ENCODE measurements at regions not wholly inside any gene's neighbourhood (a gene's known extent, or its start where the extent isn't known, plus 50 kb on each side); places are given as distances from the start of the nearest gene placed in this dataset.

DNA sequence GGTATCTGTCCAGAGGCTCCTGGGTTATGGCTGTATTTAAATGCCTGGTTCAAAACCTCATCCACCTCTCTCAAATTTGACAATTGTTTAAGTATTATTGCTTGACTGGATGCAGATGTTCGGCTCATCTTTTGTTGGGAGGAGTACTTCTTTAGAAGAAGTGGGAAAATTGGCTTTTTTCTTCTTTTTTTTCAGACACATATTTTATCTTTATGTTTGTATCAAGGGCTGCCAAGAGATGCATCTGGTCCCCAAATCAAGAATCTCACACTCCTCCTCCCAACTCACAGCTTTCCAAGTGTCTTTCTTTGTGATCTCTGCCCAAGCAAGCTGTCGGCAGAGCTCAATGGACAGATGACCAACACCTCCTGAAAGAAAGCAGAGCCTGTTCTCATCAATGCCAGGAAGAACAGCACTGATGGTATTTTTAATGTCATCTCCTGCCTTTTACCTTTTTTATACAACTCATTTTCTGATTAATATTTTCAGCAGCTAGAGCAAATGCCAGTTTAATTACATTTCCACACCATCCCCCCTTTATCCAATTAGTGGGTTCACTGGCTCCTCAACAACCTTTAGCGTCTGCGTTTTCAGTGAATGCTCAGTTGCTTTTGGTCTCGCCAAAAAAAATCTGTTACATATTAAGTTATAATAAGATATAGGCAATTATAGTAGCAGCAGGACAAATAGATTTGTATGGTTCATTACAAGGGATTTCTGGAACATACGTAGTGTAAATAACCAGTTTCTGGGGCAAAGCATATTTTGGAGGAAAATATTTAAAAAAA is 110.3 kb upstream of the SLIT3 start:
- ATAC-seq (no peak), DNase-seq (ENCODE audit: low spot score) (no peak)
- CTCF ChIA-PET, result no interaction called here
- POLR2A ChIA-PET, result interaction anchor here (0.7 kb wide), 1 partner anchor 1280 kb away, joined by 3 read pairs; no protein-coding TSS in a partner anchor
- no peaks in the 10 kb centered on the region for H3K27me3 Mint-ChIP-seq (ENCODE audit: low read depth)
- H3K36me3 Mint-ChIP-seq, result no peaks in the 10 kb centered on the region
- H3K4me1 Mint-ChIP-seq, result peaks cover 3% of the 10 kb centered on the region; the same call in 1 of the 2 replicates
- no peaks in the 10 kb centered on the region for H3K9me3 Mint-ChIP-seq
- no peak overlapping the region for H3K4me3 Mint-ChIP-seq
- TF ChIP-seq, protein P1, sequence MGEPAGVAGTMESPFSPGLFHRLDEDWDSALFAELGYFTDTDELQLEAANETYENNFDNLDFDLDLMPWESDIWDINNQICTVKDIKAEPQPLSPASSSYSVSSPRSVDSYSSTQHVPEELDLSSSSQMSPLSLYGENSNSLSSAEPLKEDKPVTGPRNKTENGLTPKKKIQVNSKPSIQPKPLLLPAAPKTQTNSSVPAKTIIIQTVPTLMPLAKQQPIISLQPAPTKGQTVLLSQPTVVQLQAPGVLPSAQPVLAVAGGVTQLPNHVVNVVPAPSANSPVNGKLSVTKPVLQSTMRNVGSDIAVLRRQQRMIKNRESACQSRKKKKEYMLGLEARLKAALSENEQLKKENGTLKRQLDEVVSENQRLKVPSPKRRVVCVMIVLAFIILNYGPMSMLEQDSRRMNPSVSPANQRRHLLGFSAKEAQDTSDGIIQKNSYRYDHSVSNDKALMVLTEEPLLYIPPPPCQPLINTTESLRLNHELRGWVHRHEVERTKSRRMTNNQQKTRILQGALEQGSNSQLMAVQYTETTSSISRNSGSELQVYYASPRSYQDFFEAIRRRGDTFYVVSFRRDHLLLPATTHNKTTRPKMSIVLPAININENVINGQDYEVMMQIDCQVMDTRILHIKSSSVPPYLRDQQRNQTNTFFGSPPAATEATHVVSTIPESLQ (CRISPR knock-in tag; IDR thresholded peaks at IDR 0.05), result no peak
- TF ChIP-seq FOXK1 (CRISPR knock-in tag; IDR thresholded peaks at IDR 0.05) (no peak), TCF7 (CRISPR knock-in tag; IDR thresholded peaks at IDR 0.05; ENCODE audit: low read depth) (no peak), GRHL2 (CRISPR knock-in tag; IDR thresholded peaks at IDR 0.05; ENCODE audit: insufficient replicate concordance, severe bottlenecking) (no peak), ZNF416 (CRISPR knock-in tag; IDR thresholded peaks at IDR 0.05) (no peak), NFATC4 (CRISPR knock-in tag; IDR thresholded peaks at IDR 0.05) (no peak), JUN (CRISPR knock-in tag; IDR thresholded peaks at IDR 0.05) (no peak), NR3C1 (CRISPR knock-in tag; conservative IDR thresholded peaks at IDR 0.05; ENCODE audit: low read depth) (no peak)
- TF ChIP-seq, protein P2, sequence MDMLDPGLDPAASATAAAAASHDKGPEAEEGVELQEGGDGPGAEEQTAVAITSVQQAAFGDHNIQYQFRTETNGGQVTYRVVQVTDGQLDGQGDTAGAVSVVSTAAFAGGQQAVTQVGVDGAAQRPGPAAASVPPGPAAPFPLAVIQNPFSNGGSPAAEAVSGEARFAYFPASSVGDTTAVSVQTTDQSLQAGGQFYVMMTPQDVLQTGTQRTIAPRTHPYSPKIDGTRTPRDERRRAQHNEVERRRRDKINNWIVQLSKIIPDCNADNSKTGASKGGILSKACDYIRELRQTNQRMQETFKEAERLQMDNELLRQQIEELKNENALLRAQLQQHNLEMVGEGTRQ (CRISPR knock-in tag; IDR thresholded peaks at IDR 0.05), result no peak
- TF ChIP-seq, protein P3, sequence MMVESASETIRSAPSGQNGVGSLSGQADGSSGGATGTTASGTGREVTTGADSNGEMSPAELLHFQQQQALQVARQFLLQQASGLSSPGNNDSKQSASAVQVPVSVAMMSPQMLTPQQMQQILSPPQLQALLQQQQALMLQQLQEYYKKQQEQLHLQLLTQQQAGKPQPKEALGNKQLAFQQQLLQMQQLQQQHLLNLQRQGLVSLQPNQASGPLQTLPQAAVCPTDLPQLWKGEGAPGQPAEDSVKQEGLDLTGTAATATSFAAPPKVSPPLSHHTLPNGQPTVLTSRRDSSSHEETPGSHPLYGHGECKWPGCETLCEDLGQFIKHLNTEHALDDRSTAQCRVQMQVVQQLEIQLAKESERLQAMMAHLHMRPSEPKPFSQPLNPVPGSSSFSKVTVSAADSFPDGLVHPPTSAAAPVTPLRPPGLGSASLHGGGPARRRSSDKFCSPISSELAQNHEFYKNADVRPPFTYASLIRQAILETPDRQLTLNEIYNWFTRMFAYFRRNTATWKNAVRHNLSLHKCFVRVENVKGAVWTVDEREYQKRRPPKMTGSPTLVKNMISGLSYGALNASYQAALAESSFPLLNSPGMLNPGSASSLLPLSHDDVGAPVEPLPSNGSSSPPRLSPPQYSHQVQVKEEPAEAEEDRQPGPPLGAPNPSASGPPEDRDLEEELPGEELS (CRISPR knock-in tag; IDR thresholded peaks at IDR 0.05), result no peak
- TF ChIP-seq, protein P4, sequence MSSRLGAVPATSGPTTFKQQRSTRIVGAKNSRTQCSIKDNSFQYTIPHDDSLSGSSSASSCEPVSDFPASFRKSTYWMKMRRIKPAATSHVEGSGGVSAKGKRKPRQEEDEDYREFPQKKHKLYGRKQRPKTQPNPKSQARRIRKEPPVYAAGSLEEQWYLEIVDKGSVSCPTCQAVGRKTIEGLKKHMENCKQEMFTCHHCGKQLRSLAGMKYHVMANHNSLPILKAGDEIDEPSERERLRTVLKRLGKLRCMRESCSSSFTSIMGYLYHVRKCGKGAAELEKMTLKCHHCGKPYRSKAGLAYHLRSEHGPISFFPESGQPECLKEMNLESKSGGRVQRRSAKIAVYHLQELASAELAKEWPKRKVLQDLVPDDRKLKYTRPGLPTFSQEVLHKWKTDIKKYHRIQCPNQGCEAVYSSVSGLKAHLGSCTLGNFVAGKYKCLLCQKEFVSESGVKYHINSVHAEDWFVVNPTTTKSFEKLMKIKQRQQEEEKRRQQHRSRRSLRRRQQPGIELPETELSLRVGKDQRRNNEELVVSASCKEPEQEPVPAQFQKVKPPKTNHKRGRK (CRISPR knock-in tag; IDR thresholded peaks at IDR 0.05; ENCODE audit: borderline replicate concordance), result no peak
- TF ChIP-seq, protein P5, sequence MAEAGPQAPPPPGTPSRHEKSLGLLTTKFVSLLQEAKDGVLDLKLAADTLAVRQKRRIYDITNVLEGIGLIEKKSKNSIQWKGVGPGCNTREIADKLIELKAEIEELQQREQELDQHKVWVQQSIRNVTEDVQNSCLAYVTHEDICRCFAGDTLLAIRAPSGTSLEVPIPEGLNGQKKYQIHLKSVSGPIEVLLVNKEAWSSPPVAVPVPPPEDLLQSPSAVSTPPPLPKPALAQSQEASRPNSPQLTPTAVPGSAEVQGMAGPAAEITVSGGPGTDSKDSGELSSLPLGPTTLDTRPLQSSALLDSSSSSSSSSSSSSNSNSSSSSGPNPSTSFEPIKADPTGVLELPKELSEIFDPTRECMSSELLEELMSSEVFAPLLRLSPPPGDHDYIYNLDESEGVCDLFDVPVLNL (CRISPR knock-in tag; IDR thresholded peaks at IDR 0.05; ENCODE audit: borderline replicate concordance, low read depth), result no peak
- TF ChIP-seq, protein P6, sequence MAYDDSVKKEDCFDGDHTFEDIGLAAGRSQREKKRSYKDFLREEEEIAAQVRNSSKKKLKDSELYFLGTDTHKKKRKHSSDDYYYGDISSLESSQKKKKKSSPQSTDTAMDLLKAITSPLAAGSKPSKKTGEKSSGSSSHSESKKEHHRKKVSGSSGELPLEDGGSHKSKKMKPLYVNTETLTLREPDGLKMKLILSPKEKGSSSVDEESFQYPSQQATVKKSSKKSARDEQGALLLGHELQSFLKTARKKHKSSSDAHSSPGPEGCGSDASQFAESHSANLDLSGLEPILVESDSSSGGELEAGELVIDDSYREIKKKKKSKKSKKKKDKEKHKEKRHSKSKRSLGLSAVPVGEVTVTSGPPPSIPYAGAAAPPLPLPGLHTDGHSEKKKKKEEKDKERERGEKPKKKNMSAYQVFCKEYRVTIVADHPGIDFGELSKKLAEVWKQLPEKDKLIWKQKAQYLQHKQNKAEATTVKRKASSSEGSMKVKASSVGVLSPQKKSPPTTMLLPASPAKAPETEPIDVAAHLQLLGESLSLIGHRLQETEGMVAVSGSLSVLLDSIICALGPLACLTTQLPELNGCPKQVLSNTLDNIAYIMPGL (CRISPR knock-in tag; IDR thresholded peaks at IDR 0.05), result no peak
- no peak overlapping the region for H3K27ac Mint-ChIP-seq

DNA sequence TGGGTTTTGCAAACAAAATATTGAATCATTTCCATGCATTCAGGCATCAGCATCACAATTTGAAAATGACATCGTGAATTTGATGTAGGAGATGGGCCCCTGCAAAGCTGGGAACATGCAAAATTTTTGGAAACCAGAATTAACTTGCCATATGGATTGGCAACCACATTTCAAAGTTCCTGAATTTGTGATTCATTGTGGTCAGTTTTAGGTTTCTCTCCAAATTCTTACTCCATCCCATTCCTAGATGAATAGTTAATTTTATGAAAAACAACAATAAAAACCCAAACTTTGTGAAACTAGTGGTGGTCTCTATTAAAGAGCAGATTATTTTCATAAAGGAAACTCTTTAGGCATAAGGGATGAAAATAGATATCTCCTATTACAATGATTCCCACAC is 107.8 kb upstream of the SLIT3 start:
- no peak overlapping the region for H3K4me3 Mint-ChIP-seq
- H3K9me3 Mint-ChIP-seq, result peaks cover 3% of the 10 kb centered on the region
- DNase-seq (ENCODE audit: low spot score) (no peak), ATAC-seq (no peak)
- peaks cover 17% of the 10 kb centered on the region for H3K4me1 Mint-ChIP-seq
- POLR2A ChIA-PET, result no interaction called here
- CTCF ChIA-PET, result no interaction called here
- H3K27ac Mint-ChIP-seq, result no peak overlapping the region
- no peaks in the 10 kb centered on the region for H3K36me3 Mint-ChIP-seq
- H3K27me3 Mint-ChIP-seq (ENCODE audit: low read depth), result no peaks in the 10 kb centered on the region
- TF ChIP-seq, protein P7, sequence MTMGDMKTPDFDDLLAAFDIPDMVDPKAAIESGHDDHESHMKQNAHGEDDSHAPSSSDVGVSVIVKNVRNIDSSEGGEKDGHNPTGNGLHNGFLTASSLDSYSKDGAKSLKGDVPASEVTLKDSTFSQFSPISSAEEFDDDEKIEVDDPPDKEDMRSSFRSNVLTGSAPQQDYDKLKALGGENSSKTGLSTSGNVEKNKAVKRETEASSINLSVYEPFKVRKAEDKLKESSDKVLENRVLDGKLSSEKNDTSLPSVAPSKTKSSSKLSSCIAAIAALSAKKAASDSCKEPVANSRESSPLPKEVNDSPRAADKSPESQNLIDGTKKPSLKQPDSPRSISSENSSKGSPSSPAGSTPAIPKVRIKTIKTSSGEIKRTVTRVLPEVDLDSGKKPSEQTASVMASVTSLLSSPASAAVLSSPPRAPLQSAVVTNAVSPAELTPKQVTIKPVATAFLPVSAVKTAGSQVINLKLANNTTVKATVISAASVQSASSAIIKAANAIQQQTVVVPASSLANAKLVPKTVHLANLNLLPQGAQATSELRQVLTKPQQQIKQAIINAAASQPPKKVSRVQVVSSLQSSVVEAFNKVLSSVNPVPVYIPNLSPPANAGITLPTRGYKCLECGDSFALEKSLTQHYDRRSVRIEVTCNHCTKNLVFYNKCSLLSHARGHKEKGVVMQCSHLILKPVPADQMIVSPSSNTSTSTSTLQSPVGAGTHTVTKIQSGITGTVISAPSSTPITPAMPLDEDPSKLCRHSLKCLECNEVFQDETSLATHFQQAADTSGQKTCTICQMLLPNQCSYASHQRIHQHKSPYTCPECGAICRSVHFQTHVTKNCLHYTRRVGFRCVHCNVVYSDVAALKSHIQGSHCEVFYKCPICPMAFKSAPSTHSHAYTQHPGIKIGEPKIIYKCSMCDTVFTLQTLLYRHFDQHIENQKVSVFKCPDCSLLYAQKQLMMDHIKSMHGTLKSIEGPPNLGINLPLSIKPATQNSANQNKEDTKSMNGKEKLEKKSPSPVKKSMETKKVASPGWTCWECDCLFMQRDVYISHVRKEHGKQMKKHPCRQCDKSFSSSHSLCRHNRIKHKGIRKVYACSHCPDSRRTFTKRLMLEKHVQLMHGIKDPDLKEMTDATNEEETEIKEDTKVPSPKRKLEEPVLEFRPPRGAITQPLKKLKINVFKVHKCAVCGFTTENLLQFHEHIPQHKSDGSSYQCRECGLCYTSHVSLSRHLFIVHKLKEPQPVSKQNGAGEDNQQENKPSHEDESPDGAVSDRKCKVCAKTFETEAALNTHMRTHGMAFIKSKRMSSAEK (CRISPR knock-in tag; IDR thresholded peaks at IDR 0.05; ENCODE audit: borderline replicate concordance), result no peak
- TF ChIP-seq, protein P8, sequence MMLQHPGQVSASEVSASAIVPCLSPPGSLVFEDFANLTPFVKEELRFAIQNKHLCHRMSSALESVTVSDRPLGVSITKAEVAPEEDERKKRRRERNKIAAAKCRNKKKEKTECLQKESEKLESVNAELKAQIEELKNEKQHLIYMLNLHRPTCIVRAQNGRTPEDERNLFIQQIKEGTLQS (CRISPR knock-in tag; conservative IDR thresholded peaks at IDR 0.05), result no peak
- TF ChIP-seq SMAD4 (CRISPR knock-in tag; IDR thresholded peaks at IDR 0.05) (no peak), TP53 (CRISPR knock-in tag; IDR thresholded peaks at IDR 0.05) (no peak), NR3C1 (CRISPR knock-in tag; conservative IDR thresholded peaks at IDR 0.05; ENCODE audit: low read depth) (no peak), GRHL2 (CRISPR knock-in tag; IDR thresholded peaks at IDR 0.05; ENCODE audit: insufficient replicate concordance, severe bottlenecking) (no peak), FOXJ3 (CRISPR knock-in tag; IDR thresholded peaks at IDR 0.05; ENCODE audit: borderline replicate concordance) (no peak), ATF1 (CRISPR knock-in tag; IDR thresholded peaks at IDR 0.05) (no peak)

Measured in WTC11 (cell line).